ENCODE measurements at regions not wholly inside any gene's neighbourhood (a gene's known extent, or its start where the extent isn't known, plus 50 kb on each side); places are given as distances from the start of the nearest gene placed in this dataset.

GRCh38 chr12:19761463-19761862 is 322.2 kb downstream of the AEBP2 start:
- Histone ChIP-seq H3K9me2 (replicated peaks; ENCODE audit: control insufficient read depth, low read length) (no peaks in the 10 kb centered on the region), H3K36me3 (ENCODE audit: control insufficient read depth, low read length) (no peaks in the 10 kb centered on the region), H3K79me2 (ENCODE audit: control insufficient read depth, low read length) (no peaks in the 10 kb centered on the region), H3K4me1 (ENCODE audit: control insufficient read depth, low read length) (no peaks in the 10 kb centered on the region), H3K27ac (ENCODE audit: low read depth, low read length) (no peak overlapping the region), H3K27me3 (ENCODE audit: control insufficient read depth, low read length) (no peaks in the 10 kb centered on the region), H3K4me2 (ENCODE audit: low read length) (no peak overlapping the region), H3K9me3 (ENCODE audit: control insufficient read depth, insufficient read depth, low read length) (no peaks in the 10 kb centered on the region), H3F3A (ENCODE audit: control insufficient read depth, insufficient read depth) (no peaks in the 10 kb centered on the region), H4K20me1 (ENCODE audit: control insufficient read depth, insufficient read depth, low read depth, low read length) (no peaks in the 10 kb centered on the region), H3K4me3 (ENCODE audit: low read length) (no peak overlapping the region)
- TF ChIP-seq EZH2phosphoT487 (IDR thresholded peaks at IDR 0.05; ENCODE audit: borderline replicate concordance, low read length) (no peak), CTCF (IDR thresholded peaks at IDR 0.05; ENCODE audit: low read depth, low read length, poor library complexity, severe bottlenecking) (no peak)

GRCh38 chr12:19763488-19763887 is 324.2 kb downstream of the AEBP2 start:
- Histone ChIP-seq H3K9me2 (replicated peaks; ENCODE audit: control insufficient read depth, low read length) (no peaks in the 10 kb centered on the region), H3K9me3 (ENCODE audit: control insufficient read depth, insufficient read depth, low read length) (no peaks in the 10 kb centered on the region), H3K4me1 (ENCODE audit: control insufficient read depth, low read length) (no peaks in the 10 kb centered on the region), H3K27me3 (ENCODE audit: control insufficient read depth, low read length) (no peaks in the 10 kb centered on the region), H4K20me1 (ENCODE audit: control insufficient read depth, insufficient read depth, low read depth, low read length) (no peaks in the 10 kb centered on the region), H3K4me3 (ENCODE audit: low read length) (no peak overlapping the region), H3K4me2 (ENCODE audit: low read length) (no peak overlapping the region), H3F3A (ENCODE audit: control insufficient read depth, insufficient read depth) (no peaks in the 10 kb centered on the region), H3K79me2 (ENCODE audit: control insufficient read depth, low read length) (no peaks in the 10 kb centered on the region), H3K36me3 (ENCODE audit: control insufficient read depth, low read length) (no peaks in the 10 kb centered on the region), H3K27ac (ENCODE audit: low read depth, low read length) (no peak overlapping the region)
- no peak for TF ChIP-seq CTCF (IDR thresholded peaks at IDR 0.05; ENCODE audit: low read depth, low read length, poor library complexity, severe bottlenecking)
- TF ChIP-seq EZH2phosphoT487 (IDR thresholded peaks at IDR 0.05; ENCODE audit: borderline replicate concordance, low read length): no peak

GRCh38 chr12:19764408-19764807 is 325.1 kb downstream of the AEBP2 start:
- Histone ChIP-seq H3K79me2 (ENCODE audit: control insufficient read depth, low read length) (no peaks in the 10 kb centered on the region), H3K27ac (ENCODE audit: low read depth, low read length) (no peak overlapping the region), H3K4me3 (ENCODE audit: low read length) (no peak overlapping the region), H3K9me2 (replicated peaks; ENCODE audit: control insufficient read depth, low read length) (no peaks in the 10 kb centered on the region), H3K36me3 (ENCODE audit: control insufficient read depth, low read length) (no peaks in the 10 kb centered on the region), H3F3A (ENCODE audit: control insufficient read depth, insufficient read depth) (no peaks in the 10 kb centered on the region), H4K20me1 (ENCODE audit: control insufficient read depth, insufficient read depth, low read depth, low read length) (no peaks in the 10 kb centered on the region), H3K9me3 (ENCODE audit: control insufficient read depth, insufficient read depth, low read length) (no peaks in the 10 kb centered on the region), H3K27me3 (ENCODE audit: control insufficient read depth, low read length) (no peaks in the 10 kb centered on the region), H3K4me2 (ENCODE audit: low read length) (no peak overlapping the region), H3K4me1 (ENCODE audit: control insufficient read depth, low read length) (no peaks in the 10 kb centered on the region)
- no peak for TF ChIP-seq CTCF (IDR thresholded peaks at IDR 0.05; ENCODE audit: low read depth, low read length, poor library complexity, severe bottlenecking)
- no peak for TF ChIP-seq EZH2phosphoT487 (IDR thresholded peaks at IDR 0.05; ENCODE audit: borderline replicate concordance, low read length)

- Histone ChIP-seq H3K27me3 (ENCODE audit: control insufficient read depth, low read length) (no peaks in the 10 kb centered on the region), H3K9me2 (replicated peaks; ENCODE audit: control insufficient read depth, low read length) (no peaks in the 10 kb centered on the region), H3K4me2 (ENCODE audit: low read length) (no peak overlapping the region), H3F3A (ENCODE audit: control insufficient read depth, insufficient read depth) (no peaks in the 10 kb centered on the region), H3K27ac (ENCODE audit: low read depth, low read length) (no peak overlapping the region), H4K20me1 (ENCODE audit: control insufficient read depth, insufficient read depth, low read depth, low read length) (no peaks in the 10 kb centered on the region), H3K4me1 (ENCODE audit: control insufficient read depth, low read length) (no peaks in the 10 kb centered on the region), H3K79me2 (ENCODE audit: control insufficient read depth, low read length) (no peaks in the 10 kb centered on the region), H3K9me3 (ENCODE audit: control insufficient read depth, insufficient read depth, low read length) (no peaks in the 10 kb centered on the region), H3K36me3 (ENCODE audit: control insufficient read depth, low read length) (no peaks in the 10 kb centered on the region), H3K4me3 (ENCODE audit: low read length) (no peak overlapping the region)
- TF ChIP-seq CTCF (IDR thresholded peaks at IDR 0.05; ENCODE audit: low read depth, low read length, poor library complexity, severe bottlenecking) (no peak), EZH2phosphoT487 (IDR thresholded peaks at IDR 0.05; ENCODE audit: borderline replicate concordance, low read length) (no peak)
These were observed 332.6 kb downstream of the AEBP2 start for GRCh38 chr12:19771858-19772257.
